ENCODE measurements at regions not wholly inside any gene's neighbourhood (a gene's known extent, or its start where the extent isn't known, plus 50 kb on each side); places are given as distances from the start of the nearest gene placed in this dataset.

DNA sequence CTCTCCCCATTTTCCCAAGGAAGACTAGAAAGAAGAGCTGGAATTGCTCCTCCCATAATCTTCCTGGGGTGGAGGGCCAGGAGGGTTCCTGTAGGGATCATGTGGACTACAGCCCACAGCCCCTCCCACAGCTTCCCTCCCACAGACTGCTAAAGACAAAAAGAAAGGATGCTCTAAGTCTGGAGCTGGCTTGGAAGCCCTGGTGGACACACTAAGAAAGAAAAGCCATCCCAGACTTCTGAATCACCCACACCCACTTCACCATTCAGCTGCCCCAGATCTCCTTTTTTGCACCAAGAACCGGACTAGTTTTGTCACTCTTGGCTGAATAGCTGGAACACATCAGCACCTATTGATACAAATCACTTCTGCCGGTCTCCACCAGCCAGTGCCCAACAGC, 56.8 kb upstream of the PLXNC1 start:
- TF ChIP-seq, protein P1, sequence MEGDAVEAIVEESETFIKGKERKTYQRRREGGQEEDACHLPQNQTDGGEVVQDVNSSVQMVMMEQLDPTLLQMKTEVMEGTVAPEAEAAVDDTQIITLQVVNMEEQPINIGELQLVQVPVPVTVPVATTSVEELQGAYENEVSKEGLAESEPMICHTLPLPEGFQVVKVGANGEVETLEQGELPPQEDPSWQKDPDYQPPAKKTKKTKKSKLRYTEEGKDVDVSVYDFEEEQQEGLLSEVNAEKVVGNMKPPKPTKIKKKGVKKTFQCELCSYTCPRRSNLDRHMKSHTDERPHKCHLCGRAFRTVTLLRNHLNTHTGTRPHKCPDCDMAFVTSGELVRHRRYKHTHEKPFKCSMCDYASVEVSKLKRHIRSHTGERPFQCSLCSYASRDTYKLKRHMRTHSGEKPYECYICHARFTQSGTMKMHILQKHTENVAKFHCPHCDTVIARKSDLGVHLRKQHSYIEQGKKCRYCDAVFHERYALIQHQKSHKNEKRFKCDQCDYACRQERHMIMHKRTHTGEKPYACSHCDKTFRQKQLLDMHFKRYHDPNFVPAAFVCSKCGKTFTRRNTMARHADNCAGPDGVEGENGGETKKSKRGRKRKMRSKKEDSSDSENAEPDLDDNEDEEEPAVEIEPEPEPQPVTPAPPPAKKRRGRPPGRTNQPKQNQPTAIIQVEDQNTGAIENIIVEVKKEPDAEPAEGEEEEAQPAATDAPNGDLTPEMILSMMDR (IDR thresholded peaks at IDR 0.05 in 2 of 3, conservative IDR thresholded peaks at IDR 0.05 in 1 of 3; ENCODE audit: borderline replicate concordance in 1 of 3, insufficient read depth in 1 of 3, low read depth in 2 of 3, low read length in 2 of 3): no peak
- TF ChIP-seq, protein P2, sequence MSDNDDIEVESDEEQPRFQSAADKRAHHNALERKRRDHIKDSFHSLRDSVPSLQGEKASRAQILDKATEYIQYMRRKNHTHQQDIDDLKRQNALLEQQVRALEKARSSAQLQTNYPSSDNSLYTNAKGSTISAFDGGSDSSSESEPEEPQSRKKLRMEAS (IDR thresholded peaks at IDR 0.05): no peak
- TF ChIP-seq SP1 (IDR thresholded peaks at IDR 0.05; ENCODE audit: low read depth): no peak
- no peak for TF ChIP-seq POLR2A (IDR thresholded peaks at IDR 0.05; ENCODE audit: borderline replicate concordance, extremely low read depth, insufficient read depth, insufficient read length)
- no peak for TF ChIP-seq CEBPB (IDR thresholded peaks at IDR 0.05; ENCODE audit: low read depth)
- no peak for TF ChIP-seq POLR2AphosphoS5 (IDR thresholded peaks at IDR 0.05; ENCODE audit: low read depth, low read length)
- TF ChIP-seq YY1 (IDR thresholded peaks at IDR 0.05; ENCODE audit: extremely low read depth, insufficient replicate concordance, low read depth, low read length): no peak
- TF ChIP-seq, protein P3, sequence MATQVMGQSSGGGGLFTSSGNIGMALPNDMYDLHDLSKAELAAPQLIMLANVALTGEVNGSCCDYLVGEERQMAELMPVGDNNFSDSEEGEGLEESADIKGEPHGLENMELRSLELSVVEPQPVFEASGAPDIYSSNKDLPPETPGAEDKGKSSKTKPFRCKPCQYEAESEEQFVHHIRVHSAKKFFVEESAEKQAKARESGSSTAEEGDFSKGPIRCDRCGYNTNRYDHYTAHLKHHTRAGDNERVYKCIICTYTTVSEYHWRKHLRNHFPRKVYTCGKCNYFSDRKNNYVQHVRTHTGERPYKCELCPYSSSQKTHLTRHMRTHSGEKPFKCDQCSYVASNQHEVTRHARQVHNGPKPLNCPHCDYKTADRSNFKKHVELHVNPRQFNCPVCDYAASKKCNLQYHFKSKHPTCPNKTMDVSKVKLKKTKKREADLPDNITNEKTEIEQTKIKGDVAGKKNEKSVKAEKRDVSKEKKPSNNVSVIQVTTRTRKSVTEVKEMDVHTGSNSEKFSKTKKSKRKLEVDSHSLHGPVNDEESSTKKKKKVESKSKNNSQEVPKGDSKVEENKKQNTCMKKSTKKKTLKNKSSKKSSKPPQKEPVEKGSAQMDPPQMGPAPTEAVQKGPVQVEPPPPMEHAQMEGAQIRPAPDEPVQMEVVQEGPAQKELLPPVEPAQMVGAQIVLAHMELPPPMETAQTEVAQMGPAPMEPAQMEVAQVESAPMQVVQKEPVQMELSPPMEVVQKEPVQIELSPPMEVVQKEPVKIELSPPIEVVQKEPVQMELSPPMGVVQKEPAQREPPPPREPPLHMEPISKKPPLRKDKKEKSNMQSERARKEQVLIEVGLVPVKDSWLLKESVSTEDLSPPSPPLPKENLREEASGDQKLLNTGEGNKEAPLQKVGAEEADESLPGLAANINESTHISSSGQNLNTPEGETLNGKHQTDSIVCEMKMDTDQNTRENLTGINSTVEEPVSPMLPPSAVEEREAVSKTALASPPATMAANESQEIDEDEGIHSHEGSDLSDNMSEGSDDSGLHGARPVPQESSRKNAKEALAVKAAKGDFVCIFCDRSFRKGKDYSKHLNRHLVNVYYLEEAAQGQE (IDR thresholded peaks at IDR 0.05; ENCODE audit: low read depth): no peak
- TF ChIP-seq EZH2 (IDR thresholded peaks at IDR 0.05): no peak
- no peak for TF ChIP-seq RAD21 (IDR thresholded peaks at IDR 0.05; ENCODE audit: low read depth)

Measured in HCT116 (cell line).